ENCODE measurements at regions not wholly inside any gene's neighbourhood (a gene's known extent, or its start where the extent isn't known, plus 50 kb on each side); places are given as distances from the start of the nearest gene placed in this dataset.

- no peak overlapping the region for H3K9ac ChIP-seq (ENCODE audit: low read depth in 1 of 3, low read length in 3 of 3)
Observed at GRCh38 chr1:164021813-164022212, 537.2 kb upstream of the PBX1 start.

GRCh38 chr1:164033782-164034181 lies 525.2 kb upstream of the PBX1 start:
- Histone ChIP-seq H3K9ac (ENCODE audit: low read depth in 1 of 3, low read length in 3 of 3) (no peak overlapping the region), H3K27ac (ENCODE audit: low read depth, low read length) (no peak overlapping the region), H3K27me3 (ENCODE audit: control insufficient read depth in 3 of 3, insufficient read depth in 3 of 3, low read length in 3 of 3) (no peaks in the 10 kb centered on the region), H3K4me1 (ENCODE audit: control insufficient read depth in 3 of 3, insufficient read depth in 3 of 3, low read length in 3 of 3) (no peaks in the 10 kb centered on the region), H3K36me3 (ENCODE audit: control insufficient read depth in 3 of 3, insufficient read depth in 3 of 3, low read length in 3 of 3) (no peaks in the 10 kb centered on the region), H3K4me3 (ENCODE audit: low read length in 3 of 3) (no peak overlapping the region), H3K9me3 (ENCODE audit: control insufficient read depth in 3 of 3, low read length in 3 of 3) (peaks cover 0 to 7% (median 0%) of the 10 kb centered on the region in 3 donors)

More at GRCh38 chr1:164021813-164022212, 537.2 kb upstream of the PBX1 start:
- H3K9me3 ChIP-seq (ENCODE audit: control insufficient read depth in 3 of 3, low read length in 3 of 3), result peaks cover 0 to 6% (median 4%) of the 10 kb centered on the region in 3 donors
- no peak overlapping the region for H3K27ac ChIP-seq (ENCODE audit: low read depth, low read length)
- H3K27me3 ChIP-seq (ENCODE audit: control insufficient read depth in 3 of 3, insufficient read depth in 3 of 3, low read length in 3 of 3), result no peaks in the 10 kb centered on the region
- H3K4me3 ChIP-seq (ENCODE audit: low read length in 3 of 3), result no peak overlapping the region
- no peaks in the 10 kb centered on the region for H3K4me1 ChIP-seq (ENCODE audit: control insufficient read depth in 3 of 3, insufficient read depth in 3 of 3, low read length in 3 of 3)
- H3K36me3 ChIP-seq (ENCODE audit: control insufficient read depth in 3 of 3, insufficient read depth in 3 of 3, low read length in 3 of 3), result no peaks in the 10 kb centered on the region

- H3K9ac ChIP-seq (ENCODE audit: low read depth in 1 of 3, low read length in 3 of 3), result no peak overlapping the region
- H3K9me3 ChIP-seq (ENCODE audit: control insufficient read depth in 3 of 3, low read length in 3 of 3), result no peaks in the 10 kb centered on the region
- H3K27me3 ChIP-seq (ENCODE audit: control insufficient read depth in 3 of 3, insufficient read depth in 3 of 3, low read length in 3 of 3), result no peaks in the 10 kb centered on the region
- no peaks in the 10 kb centered on the region for H3K36me3 ChIP-seq (ENCODE audit: control insufficient read depth in 3 of 3, insufficient read depth in 3 of 3, low read length in 3 of 3)
- H3K4me3 ChIP-seq (ENCODE audit: low read length in 3 of 3), result no peak overlapping the region
- no peak overlapping the region for H3K27ac ChIP-seq (ENCODE audit: low read depth, low read length)
- no peaks in the 10 kb centered on the region for H3K4me1 ChIP-seq (ENCODE audit: control insufficient read depth in 3 of 3, insufficient read depth in 3 of 3, low read length in 3 of 3)
Observed at GRCh38 chr1:164040754-164041153, 518.2 kb upstream of the PBX1 start.

- H3K4me3 ChIP-seq (ENCODE audit: low read length in 3 of 3), result no peak overlapping the region
- no peaks in the 10 kb centered on the region for H3K9me3 ChIP-seq (ENCODE audit: control insufficient read depth in 3 of 3, low read length in 3 of 3)
- no peak overlapping the region for H3K27ac ChIP-seq (ENCODE audit: low read depth, low read length)
- H3K27me3 ChIP-seq (ENCODE audit: control insufficient read depth in 3 of 3, insufficient read depth in 3 of 3, low read length in 3 of 3), result no peaks in the 10 kb centered on the region
- H3K9ac ChIP-seq (ENCODE audit: low read depth in 1 of 3, low read length in 3 of 3), result no peak overlapping the region
- H3K4me1 ChIP-seq (ENCODE audit: control insufficient read depth in 3 of 3, insufficient read depth in 3 of 3, low read length in 3 of 3), result no peaks in the 10 kb centered on the region
- no peaks in the 10 kb centered on the region for H3K36me3 ChIP-seq (ENCODE audit: control insufficient read depth in 3 of 3, insufficient read depth in 3 of 3, low read length in 3 of 3)
Observed at GRCh38 chr1:164051782-164052181, 507.2 kb upstream of the PBX1 start.

- Histone ChIP-seq H3K4me3 (ENCODE audit: low read length in 3 of 3) (no peak overlapping the region), H3K27me3 (ENCODE audit: control insufficient read depth in 3 of 3, insufficient read depth in 3 of 3, low read length in 3 of 3) (no peaks in the 10 kb centered on the region), H3K4me1 (ENCODE audit: control insufficient read depth in 3 of 3, insufficient read depth in 3 of 3, low read length in 3 of 3) (no peaks in the 10 kb centered on the region)
Observed at GRCh38 chr1:164054331-164054730, 504.7 kb upstream of the PBX1 start.

GRCh38 chr1:164058198-164058597 lies 500.8 kb upstream of the PBX1 start:
- no peak overlapping the region for H3K4me3 ChIP-seq (ENCODE audit: low read length in 3 of 3)
- no peaks in the 10 kb centered on the region for H3K36me3 ChIP-seq (ENCODE audit: control insufficient read depth in 3 of 3, insufficient read depth in 3 of 3, low read length in 3 of 3)
- H3K27me3 ChIP-seq (ENCODE audit: control insufficient read depth in 3 of 3, insufficient read depth in 3 of 3, low read length in 3 of 3), result no peaks in the 10 kb centered on the region
- H3K4me1 ChIP-seq (ENCODE audit: control insufficient read depth in 3 of 3, insufficient read depth in 3 of 3, low read length in 3 of 3), result no peaks in the 10 kb centered on the region
- no peaks in the 10 kb centered on the region for H3K9me3 ChIP-seq (ENCODE audit: control insufficient read depth in 3 of 3, low read length in 3 of 3)
- H3K27ac ChIP-seq (ENCODE audit: low read depth, low read length), result no peak overlapping the region
- no peak overlapping the region for H3K9ac ChIP-seq (ENCODE audit: low read depth in 1 of 3, low read length in 3 of 3)

More at GRCh38 chr1:164054331-164054730, 504.7 kb upstream of the PBX1 start:
- Histone ChIP-seq H3K9ac (ENCODE audit: low read depth in 1 of 3, low read length in 3 of 3) (no peak overlapping the region), H3K27ac (ENCODE audit: low read depth, low read length) (no peak overlapping the region), H3K9me3 (ENCODE audit: control insufficient read depth in 3 of 3, low read length in 3 of 3) (no peaks in the 10 kb centered on the region), H3K36me3 (ENCODE audit: control insufficient read depth in 3 of 3, insufficient read depth in 3 of 3, low read length in 3 of 3) (no peaks in the 10 kb centered on the region)

GRCh38 chr1:164061528-164061927 lies 497.5 kb upstream of the PBX1 start:
- Histone ChIP-seq H3K9me3 (ENCODE audit: control insufficient read depth in 3 of 3, low read length in 3 of 3) (no peaks in the 10 kb centered on the region), H3K9ac (ENCODE audit: low read depth in 1 of 3, low read length in 3 of 3) (no peak overlapping the region), H3K27me3 (ENCODE audit: control insufficient read depth in 3 of 3, insufficient read depth in 3 of 3, low read length in 3 of 3) (no peaks in the 10 kb centered on the region), H3K36me3 (ENCODE audit: control insufficient read depth in 3 of 3, insufficient read depth in 3 of 3, low read length in 3 of 3) (no peaks in the 10 kb centered on the region), H3K4me1 (ENCODE audit: control insufficient read depth in 3 of 3, insufficient read depth in 3 of 3, low read length in 3 of 3) (no peaks in the 10 kb centered on the region), H3K4me3 (ENCODE audit: low read length in 3 of 3) (no peak overlapping the region), H3K27ac (ENCODE audit: low read depth, low read length) (no peak overlapping the region)

GRCh38 chr1:164064501-164064900 lies 494.5 kb upstream of the PBX1 start:
- no peaks in the 10 kb centered on the region for H3K4me1 ChIP-seq (ENCODE audit: control insufficient read depth in 3 of 3, insufficient read depth in 3 of 3, low read length in 3 of 3)
- no peak overlapping the region for H3K4me3 ChIP-seq (ENCODE audit: low read length in 3 of 3)
- no peak overlapping the region for H3K27ac ChIP-seq (ENCODE audit: low read depth, low read length)
- H3K27me3 ChIP-seq (ENCODE audit: control insufficient read depth in 3 of 3, insufficient read depth in 3 of 3, low read length in 3 of 3), result no peaks in the 10 kb centered on the region
- no peak overlapping the region for H3K9ac ChIP-seq (ENCODE audit: low read depth in 1 of 3, low read length in 3 of 3)
- H3K9me3 ChIP-seq (ENCODE audit: control insufficient read depth in 3 of 3, low read length in 3 of 3), result peaks cover 0 to 3% (median 0%) of the 10 kb centered on the region in 3 donors
- no peaks in the 10 kb centered on the region for H3K36me3 ChIP-seq (ENCODE audit: control insufficient read depth in 3 of 3, insufficient read depth in 3 of 3, low read length in 3 of 3)

- H3K4me1 ChIP-seq (ENCODE audit: control insufficient read depth in 3 of 3, insufficient read depth in 3 of 3, low read length in 3 of 3), result no peaks in the 10 kb centered on the region
- H3K27ac ChIP-seq (ENCODE audit: low read depth, low read length), result no peak overlapping the region
- H3K9me3 ChIP-seq (ENCODE audit: control insufficient read depth in 3 of 3, low read length in 3 of 3), result peaks cover 3 to 5% (median 4%) of the 10 kb centered on the region in 3 donors
- H3K4me3 ChIP-seq (ENCODE audit: low read length in 3 of 3), result no peak overlapping the region
- no peak overlapping the region for H3K9ac ChIP-seq (ENCODE audit: low read depth in 1 of 3, low read length in 3 of 3)
- no peaks in the 10 kb centered on the region for H3K36me3 ChIP-seq (ENCODE audit: control insufficient read depth in 3 of 3, insufficient read depth in 3 of 3, low read length in 3 of 3)
- no peaks in the 10 kb centered on the region for H3K27me3 ChIP-seq (ENCODE audit: control insufficient read depth in 3 of 3, insufficient read depth in 3 of 3, low read length in 3 of 3)
Observed at GRCh38 chr1:164071288-164071687, 487.7 kb upstream of the PBX1 start.

- H3K9me3 ChIP-seq (ENCODE audit: control insufficient read depth in 3 of 3, low read length in 3 of 3), result no peaks in the 10 kb centered on the region
- H3K4me1 ChIP-seq (ENCODE audit: control insufficient read depth in 3 of 3, insufficient read depth in 3 of 3, low read length in 3 of 3), result no peaks in the 10 kb centered on the region
- no peak overlapping the region for H3K4me3 ChIP-seq (ENCODE audit: low read length in 3 of 3)
- no peak overlapping the region for H3K9ac ChIP-seq (ENCODE audit: low read depth in 1 of 3, low read length in 3 of 3)
- H3K36me3 ChIP-seq (ENCODE audit: control insufficient read depth in 3 of 3, insufficient read depth in 3 of 3, low read length in 3 of 3), result no peaks in the 10 kb centered on the region
- no peaks in the 10 kb centered on the region for H3K27me3 ChIP-seq (ENCODE audit: control insufficient read depth in 3 of 3, insufficient read depth in 3 of 3, low read length in 3 of 3)
- H3K27ac ChIP-seq (ENCODE audit: low read depth, low read length), result no peak overlapping the region
Observed at GRCh38 chr1:164086832-164087231, 472.2 kb upstream of the PBX1 start.
